Mesenchymal stem cell (in vitro differentiated cells and primary cell): ENCODE measurements at regions not wholly inside any gene's neighbourhood (a gene's known extent, or its start where the extent isn't known, plus 50 kb on each side); places are given as distances from the start of the nearest gene placed in this dataset.
A peak's percentile ranks its signal among the peaks of the same experiment; 100 is the strongest.

ENCODE experiments used
- DNase-seq: peaks from one replicate; pipeline ENCODE4 v3.0.0-alpha.2; 2013
- H2AFZ ChIP-seq: one replicate; pipeline ENCODE4 v1.6.1; 2013; ENCODE audit warnings: low read depth, mild to moderate bottlenecking, control low read depth, inconsistent platforms, low read length, moderate library complexity
- H2AK5ac ChIP-seq: 2 replicates; pipeline ENCODE4 v1.6.1; 2013; ENCODE audit warnings: low read length, moderate library complexity, mild to moderate bottlenecking, inconsistent platforms; ENCODE audit not compliant: severe bottlenecking
- H2BK120ac ChIP-seq: one replicate; pipeline ENCODE4 v1.6.1; 2013; ENCODE audit warnings: low read depth, mild to moderate bottlenecking, inconsistent platforms, low read length, moderate library complexity
- H2BK12ac ChIP-seq, 2 experiments: one replicate each; pipeline ENCODE4 v1.6.1; 2013; ENCODE audit warnings: inconsistent platforms in 2 of 2, low read length in 2 of 2, mild to moderate bottlenecking in 2 of 2, moderate library complexity in 2 of 2, control low read depth in 1 of 2
- H2BK15ac ChIP-seq: one replicate; pipeline ENCODE4 v1.6.1; 2013; ENCODE audit warnings: mild to moderate bottlenecking, low read depth, inconsistent platforms; ENCODE audit not compliant: poor library complexity, severe bottlenecking
- H2BK5ac ChIP-seq: 2 replicates; pipeline ENCODE4 v1.6.1; 2013; ENCODE audit warnings: low read depth, mild to moderate bottlenecking, low read length, control low read depth, inconsistent platforms; ENCODE audit not compliant: poor library complexity, severe bottlenecking
- H3K14ac ChIP-seq, 2 experiments: one replicate each; pipeline ENCODE4 v1.6.1; 2013; ENCODE audit warnings: inconsistent platforms in 2 of 2, low read length in 2 of 2, control low read depth in 1 of 2, mild to moderate bottlenecking in 1 of 2, moderate library complexity in 1 of 2
- H3K18ac ChIP-seq, 2 experiments: one replicate each; pipeline ENCODE4 v1.6.1; 2013; ENCODE audit warnings: inconsistent platforms in 2 of 2, low read length in 2 of 2, control low read depth in 1 of 2, low read depth in 1 of 2, mild to moderate bottlenecking in 1 of 2
- H3K23ac ChIP-seq, 2 experiments: one replicate each; pipeline ENCODE4 v1.6.1; 2013; ENCODE audit warnings: inconsistent platforms in 2 of 2, low read length in 2 of 2, mild to moderate bottlenecking in 2 of 2, moderate library complexity in 2 of 2, control low read depth in 1 of 2
- H3K27ac ChIP-seq: 2 replicates; pipeline ENCODE4 v1.5.1; 2013; ENCODE audit warnings: mild to moderate bottlenecking, moderate library complexity, low read length, control low read depth, inconsistent platforms; ENCODE audit not compliant: poor library complexity, severe bottlenecking
- H3K27me3 ChIP-seq, 2 experiments: 2 replicates each; pipeline versions ENCODE4 v1.6.1 to v1.7.0; 2013; ENCODE audit warnings: low read length in 2 of 2, mild to moderate bottlenecking in 2 of 2, moderate library complexity in 2 of 2, control low read depth in 1 of 2, inconsistent platforms in 1 of 2; ENCODE audit not compliant: control insufficient read depth in 1 of 2, insufficient read depth in 1 of 2
- H3K36me3 ChIP-seq, 2 experiments: 2 replicates each; pipeline versions ENCODE4 v1.6.1 to v1.7.0; 2013; ENCODE audit warnings: low read length in 2 of 2, control low read depth in 1 of 2, inconsistent platforms in 1 of 2, low read depth in 1 of 2, mild to moderate bottlenecking in 1 of 2; ENCODE audit not compliant: insufficient read depth in 2 of 2, control insufficient read depth in 1 of 2
- H3K4ac ChIP-seq, 2 experiments: one replicate each; pipeline ENCODE4 v1.6.1; 2013; ENCODE audit warnings: inconsistent platforms in 2 of 2, low read length in 2 of 2, mild to moderate bottlenecking in 2 of 2, moderate library complexity in 2 of 2, control low read depth in 1 of 2, low read depth in 1 of 2
- H3K4me1 ChIP-seq: 2 replicates; pipeline ENCODE4 v1.6.1; 2013; ENCODE audit warnings: low read depth, low read length, control low read depth; ENCODE audit not compliant: control insufficient read depth, insufficient read depth
- H3K4me2 ChIP-seq: 2 replicates; pipeline ENCODE4 v1.6.1; 2013; ENCODE audit warnings: low read length, mild to moderate bottlenecking, inconsistent platforms; ENCODE audit not compliant: poor library complexity, severe bottlenecking
- H3K4me3 ChIP-seq, 2 experiments: 2 replicates each; pipeline versions ENCODE4 v1.5.1 to v1.7.0; 2013; ENCODE audit warnings: low read length in 2 of 2, mild to moderate bottlenecking in 2 of 2, control low read depth in 1 of 2, low read depth in 1 of 2; ENCODE audit not compliant: insufficient read depth in 1 of 2
- H3K79me1 ChIP-seq: replicated peaks from 2 replicates; pipeline ENCODE4 v1.6.1; 2013; ENCODE audit warnings: mild to moderate bottlenecking, control low read depth, low read length, inconsistent platforms; ENCODE audit not compliant: poor library complexity, severe bottlenecking
- H3K9ac ChIP-seq: 2 replicates; pipeline ENCODE4 v1.7.0; 2013; ENCODE audit warnings: mild to moderate bottlenecking, low read length, moderate library complexity
- H3K9me3 ChIP-seq: 2 replicates; pipeline ENCODE4 v1.7.0; 2013; ENCODE audit warnings: mild to moderate bottlenecking, low read length; ENCODE audit not compliant: control insufficient read depth
- H4K8ac ChIP-seq: one replicate; pipeline ENCODE4 v1.6.1; 2013; ENCODE audit warnings: inconsistent platforms, mild to moderate bottlenecking, low read length, moderate library complexity
- H4K91ac ChIP-seq: one replicate; pipeline ENCODE4 v1.6.1; 2013; ENCODE audit warnings: mild to moderate bottlenecking, low read length, inconsistent platforms
- WGBS: methylation state at CpG from one replicate; pipeline ENCODE4 v1.1.7; 2013; ENCODE audit warnings: mixed read lengths; 5-methylcytosine and 5-hydroxymethylcytosine counted together

DNA sequence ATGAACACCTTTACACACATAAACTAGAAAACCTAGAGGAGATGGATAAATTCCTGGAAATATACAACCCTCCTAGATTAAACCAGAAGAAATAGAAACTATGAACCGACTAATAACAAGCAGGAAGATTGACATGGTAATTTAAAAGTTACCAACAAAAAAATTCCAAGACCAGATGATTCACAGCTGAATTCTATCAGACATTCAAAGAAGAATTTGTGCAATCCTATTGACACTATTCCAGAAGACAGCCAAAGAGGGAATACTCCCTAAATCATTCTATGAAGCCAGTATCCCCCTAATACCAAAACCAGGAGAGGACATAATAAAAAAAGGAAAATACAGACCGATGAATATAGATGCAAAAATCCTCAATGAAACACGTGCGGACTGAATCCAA, 102.6 kb upstream of the KRR1 start:
- H2BK5ac ChIP-seq = no peak overlapping the region
- H4K91ac ChIP-seq = no peak overlapping the region
- H2BK120ac ChIP-seq = no peak overlapping the region
- no peak overlapping the region for H3K18ac ChIP-seq
- 85% methylated on average over 4 of the region's 4 CpGs for WGBS
- H2BK15ac ChIP-seq = no peak overlapping the region
- H3K4me2 ChIP-seq = no peak overlapping the region
- no peak overlapping the region for H2AK5ac ChIP-seq
- no peak overlapping the region for H3K4me3 ChIP-seq
- no peak overlapping the region for H3K14ac ChIP-seq
- H2BK12ac ChIP-seq = no peak overlapping the region
- H3K4me1 ChIP-seq = no peaks in the 10 kb centered on the region
- DNase-seq = no peak
- peaks cover 5% of the 10 kb centered on the region for H3K9me3 ChIP-seq
- H3K27ac ChIP-seq = no peak overlapping the region
- H2AFZ ChIP-seq = no peak overlapping the region
- no peaks in the 10 kb centered on the region for H3K79me1 ChIP-seq
- H3K4ac ChIP-seq = no peak overlapping the region
- H3K23ac ChIP-seq = no peak overlapping the region
- H3K36me3 ChIP-seq = no peaks in the 10 kb centered on the region
- H3K9ac ChIP-seq = no peak overlapping the region
- H3K27me3 ChIP-seq = no peaks in the 10 kb centered on the region
- H4K8ac ChIP-seq = no peak overlapping the region

DNA sequence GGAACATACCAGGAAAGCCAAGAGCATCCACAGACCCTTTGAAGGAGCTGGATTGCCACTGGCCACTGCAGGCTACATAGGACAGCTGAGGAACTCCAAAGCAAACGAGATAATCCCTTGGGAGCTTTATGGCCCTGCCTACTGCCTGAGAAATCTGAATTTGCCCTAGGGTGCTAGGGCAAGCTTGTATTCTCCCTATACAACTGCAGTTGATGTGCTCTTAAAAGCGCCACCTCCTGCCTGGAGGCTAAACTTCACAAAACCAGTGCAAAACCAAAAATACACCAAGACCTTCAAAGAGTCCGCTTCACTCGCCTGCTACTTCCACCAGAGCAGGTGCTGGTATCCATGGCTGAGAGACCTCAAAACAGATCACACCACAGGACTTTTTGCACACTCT, 99.6 kb upstream of the KRR1 start:
- no peak overlapping the region for H2BK5ac ChIP-seq
- no peak overlapping the region for H3K4me2 ChIP-seq
- 97% methylated on average over 4 of the region's 4 CpGs for WGBS
- H3K27me3 ChIP-seq = no peaks in the 10 kb centered on the region
- H3K18ac ChIP-seq = no peak overlapping the region
- no peaks in the 10 kb centered on the region for H3K36me3 ChIP-seq
- H3K4me3 ChIP-seq = no peak overlapping the region
- H3K27ac ChIP-seq = no peak overlapping the region
- H2BK12ac ChIP-seq = no peak overlapping the region
- H3K79me1 ChIP-seq = no peaks in the 10 kb centered on the region
- no peak overlapping the region for H2AFZ ChIP-seq
- no peak overlapping the region for H2AK5ac ChIP-seq
- H3K9me3 ChIP-seq = peaks cover 5% of the 10 kb centered on the region
- H3K23ac ChIP-seq = no peak overlapping the region
- H2BK15ac ChIP-seq = no peak overlapping the region
- H2BK120ac ChIP-seq = no peak overlapping the region
- H3K14ac ChIP-seq = no peak overlapping the region
- no peak overlapping the region for H3K9ac ChIP-seq
- no peak for DNase-seq
- no peak overlapping the region for H4K8ac ChIP-seq
- H3K4me1 ChIP-seq = no peaks in the 10 kb centered on the region
- H4K91ac ChIP-seq = no peak overlapping the region
- H3K4ac ChIP-seq = no peak overlapping the region

DNA sequence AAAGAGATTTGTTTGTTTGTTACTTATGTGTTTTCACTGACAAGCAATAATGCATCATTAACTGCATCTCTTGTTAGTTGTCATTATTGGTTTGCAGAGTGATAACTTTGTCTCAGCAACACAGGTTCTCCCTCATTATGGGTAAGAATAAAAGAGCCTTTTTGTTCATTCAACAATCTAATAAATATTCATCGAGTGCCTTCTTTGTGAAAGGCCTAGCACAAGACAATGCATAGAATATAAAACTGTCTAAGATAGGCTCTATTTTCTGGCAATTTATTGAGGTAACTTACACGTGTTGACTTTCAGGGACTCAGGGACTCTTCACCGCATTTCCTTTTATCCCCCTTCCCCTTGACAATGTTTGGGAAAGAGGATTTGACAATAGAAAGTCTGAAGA, 95.5 kb upstream of the KRR1 start:
- Histone ChIP-seq H3K9ac (no peak overlapping the region), H3K14ac (no peak overlapping the region), H2AFZ (no peak overlapping the region), H2BK120ac (no peak overlapping the region), H2BK5ac (no peak overlapping the region), H4K91ac (no peak overlapping the region), H3K18ac (no peak overlapping the region), H3K27me3 (no peaks in the 10 kb centered on the region), H3K4me3 (no peak overlapping the region), H2BK15ac (no peak overlapping the region), H3K9me3 (no peaks in the 10 kb centered on the region), H2AK5ac (no peak overlapping the region), H2BK12ac (no peak overlapping the region), H3K79me1 (no peaks in the 10 kb centered on the region), H3K4ac (no peak overlapping the region), H3K4me2 (no peak overlapping the region), H3K4me1 (no peaks in the 10 kb centered on the region), H3K23ac (no peak overlapping the region), H4K8ac (no peak overlapping the region), H3K36me3 (no peaks in the 10 kb centered on the region), H3K27ac (no peak overlapping the region)
- 100% methylated on average over 1 of the region's 3 CpGs for WGBS
- no peak for DNase-seq

DNA sequence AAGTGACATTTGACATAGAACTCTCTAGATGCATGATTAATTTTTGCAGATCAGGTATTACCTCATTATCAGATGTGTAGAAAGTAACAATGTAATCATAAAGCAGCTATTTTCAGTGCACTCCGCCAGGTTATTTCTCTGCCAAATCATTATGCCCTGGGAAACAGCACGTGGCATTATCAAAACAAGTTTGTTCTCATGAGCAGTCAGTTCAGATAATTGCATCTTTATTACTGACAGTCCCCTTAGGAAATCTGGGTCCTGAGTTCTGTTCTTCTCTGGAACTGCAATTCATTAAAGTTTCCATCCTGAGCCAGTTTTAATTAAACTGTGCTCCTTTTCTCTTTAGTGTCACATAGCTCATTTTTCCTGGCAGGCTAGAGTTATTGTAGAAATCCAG, 94.7 kb upstream of the KRR1 start:
- Histone ChIP-seq H2BK120ac (no peak overlapping the region), H3K4me1 (no peaks in the 10 kb centered on the region), H3K18ac (no peak overlapping the region), H3K27ac (no peak overlapping the region), H3K14ac (no peak overlapping the region), H4K91ac (no peak overlapping the region), H3K23ac (no peak overlapping the region), H2BK12ac (no peak overlapping the region), H3K27me3 (no peaks in the 10 kb centered on the region), H2AFZ (no peak overlapping the region), H3K4ac (no peak overlapping the region), H3K4me2 (no peak overlapping the region), H3K9ac (peak overlapping the region; percentile 47), H4K8ac (no peak overlapping the region), H3K79me1 (no peaks in the 10 kb centered on the region), H2BK5ac (no peak overlapping the region), H3K9me3 (no peaks in the 10 kb centered on the region), H2AK5ac (no peak overlapping the region), H2BK15ac (no peak overlapping the region), H3K4me3 (no peak overlapping the region), H3K36me3 (no peaks in the 10 kb centered on the region)
- WGBS = 85% methylated on average over 2 of the region's 2 CpGs
- DNase-seq = no peak
